ENCODE measurements at regions not wholly inside any gene's neighbourhood (a gene's known extent, or its start where the extent isn't known, plus 50 kb on each side); places are given as distances from the start of the nearest gene placed in this dataset.

- TF ChIP-seq POLR2A (IDR thresholded peaks at IDR 0.05; ENCODE audit: low read depth, low read length) (no peak), POLR2AphosphoS5 (IDR thresholded peaks at IDR 0.05; ENCODE audit: low read depth, low read length) (no peak), TAF1 (IDR thresholded peaks at IDR 0.05; ENCODE audit: borderline replicate concordance, low read depth, low read length) (no peak)
- FAIRE-seq (no peak), DNase-seq (ENCODE audit: insufficient read length) (no peak)
Measured at GRCh38 chr12:92221656-92222315, 76.1 kb upstream of the BTG1 start.

GRCh38 chr12:92218394-92219077 is 72.9 kb upstream of the BTG1 start:
- FAIRE-seq (peak; percentile 63), DNase-seq (ENCODE audit: insufficient read length) (no peak)
- TF ChIP-seq POLR2A (IDR thresholded peaks at IDR 0.05; ENCODE audit: low read depth, low read length), result no peak
- no peak for TF ChIP-seq POLR2AphosphoS5 (IDR thresholded peaks at IDR 0.05; ENCODE audit: low read depth, low read length)
- no peak for TF ChIP-seq TAF1 (IDR thresholded peaks at IDR 0.05; ENCODE audit: borderline replicate concordance, low read depth, low read length)

DNA sequence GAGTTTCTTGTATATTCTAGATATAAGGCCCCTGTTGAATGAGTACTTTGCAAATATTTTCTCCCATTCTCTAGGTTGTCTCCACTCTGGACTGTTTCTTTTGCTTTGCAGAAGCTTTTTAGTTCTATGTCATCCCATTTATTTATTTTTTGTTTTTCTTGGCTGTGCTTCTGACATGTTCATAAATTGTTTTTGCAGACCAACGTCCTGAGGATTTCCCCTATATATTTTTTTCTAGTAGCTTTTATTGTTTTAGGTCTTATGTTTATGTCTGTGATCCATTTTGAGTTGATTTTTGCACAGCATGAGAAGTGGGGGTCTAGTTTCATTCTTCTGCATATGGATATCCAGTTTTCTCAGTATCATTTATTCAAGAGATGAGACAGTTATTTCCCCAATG is 70.4 kb upstream of the BTG1 start:
- FAIRE-seq (no peak), DNase-seq (ENCODE audit: insufficient read length) (no peak)
- no peak for TF ChIP-seq TAF1 (IDR thresholded peaks at IDR 0.05; ENCODE audit: borderline replicate concordance, low read depth, low read length)
- TF ChIP-seq POLR2AphosphoS5 (IDR thresholded peaks at IDR 0.05; ENCODE audit: low read depth, low read length), result no peak
- no peak for TF ChIP-seq POLR2A (IDR thresholded peaks at IDR 0.05; ENCODE audit: low read depth, low read length)

GRCh38 chr12:92215358-92215757 is 69.7 kb upstream of the BTG1 start:
- DNase-seq (ENCODE audit: insufficient read length) (no peak), FAIRE-seq (no peak)
- no peak for TF ChIP-seq POLR2AphosphoS5 (IDR thresholded peaks at IDR 0.05; ENCODE audit: low read depth, low read length)
- no peak for TF ChIP-seq TAF1 (IDR thresholded peaks at IDR 0.05; ENCODE audit: borderline replicate concordance, low read depth, low read length)
- TF ChIP-seq POLR2A (IDR thresholded peaks at IDR 0.05; ENCODE audit: low read depth, low read length), result no peak

- DNase-seq (ENCODE audit: insufficient read length) (no peak), FAIRE-seq (no peak)
- TF ChIP-seq POLR2A (IDR thresholded peaks at IDR 0.05; ENCODE audit: low read depth, low read length) (no peak), POLR2AphosphoS5 (IDR thresholded peaks at IDR 0.05; ENCODE audit: low read depth, low read length) (no peak), TAF1 (IDR thresholded peaks at IDR 0.05; ENCODE audit: borderline replicate concordance, low read depth, low read length) (no peak)
Measured at GRCh38 chr12:92213166-92213565, 67.5 kb upstream of the BTG1 start.

GRCh38 chr12:92210071-92210470 is 64.4 kb upstream of the BTG1 start:
- TF ChIP-seq POLR2AphosphoS5 (IDR thresholded peaks at IDR 0.05; ENCODE audit: low read depth, low read length) (no peak), POLR2A (IDR thresholded peaks at IDR 0.05; ENCODE audit: low read depth, low read length) (no peak), TAF1 (IDR thresholded peaks at IDR 0.05; ENCODE audit: borderline replicate concordance, low read depth, low read length) (no peak)
- FAIRE-seq (no peak), DNase-seq (ENCODE audit: insufficient read length) (no peak)

GRCh38 chr12:92208613-92209121 is 63.0 kb upstream of the BTG1 start:
- DNase-seq (ENCODE audit: insufficient read length) (no peak), FAIRE-seq (peak; percentile 92)
- no peak for TF ChIP-seq TAF1 (IDR thresholded peaks at IDR 0.05; ENCODE audit: borderline replicate concordance, low read depth, low read length)
- no peak for TF ChIP-seq POLR2A (IDR thresholded peaks at IDR 0.05; ENCODE audit: low read depth, low read length)

GRCh38 chr12:92206596-92206995 is 61.0 kb upstream of the BTG1 start:
- FAIRE-seq (no peak), DNase-seq (ENCODE audit: insufficient read length) (no peak)
- TF ChIP-seq POLR2A (IDR thresholded peaks at IDR 0.05; ENCODE audit: low read depth, low read length) (no peak), TAF1 (IDR thresholded peaks at IDR 0.05; ENCODE audit: borderline replicate concordance, low read depth, low read length) (no peak), POLR2AphosphoS5 (IDR thresholded peaks at IDR 0.05; ENCODE audit: low read depth, low read length) (no peak)

GRCh38 chr12:92206011-92206410 is 60.4 kb upstream of the BTG1 start:
- DNase-seq (ENCODE audit: insufficient read length) (no peak), FAIRE-seq (peak; percentile 38)

GRCh38 chr12:92199819-92200576 is 54.4 kb upstream of the BTG1 start:
- FAIRE-seq (peak; percentile 9), DNase-seq (ENCODE audit: insufficient read length) (no peak)
- TF ChIP-seq TAF1 (IDR thresholded peaks at IDR 0.05; ENCODE audit: borderline replicate concordance, low read depth, low read length) (no peak), POLR2A (IDR thresholded peaks at IDR 0.05; ENCODE audit: low read depth, low read length) (no peak), POLR2AphosphoS5 (IDR thresholded peaks at IDR 0.05; ENCODE audit: low read depth, low read length) (no peak)

More at GRCh38 chr12:92206011-92206410, 60.4 kb upstream of the BTG1 start:
- TF ChIP-seq POLR2AphosphoS5 (IDR thresholded peaks at IDR 0.05; ENCODE audit: low read depth, low read length), result no peak
- TF ChIP-seq POLR2A (IDR thresholded peaks at IDR 0.05; ENCODE audit: low read depth, low read length), result no peak
- TF ChIP-seq TAF1 (IDR thresholded peaks at IDR 0.05; ENCODE audit: borderline replicate concordance, low read depth, low read length), result no peak

DNA sequence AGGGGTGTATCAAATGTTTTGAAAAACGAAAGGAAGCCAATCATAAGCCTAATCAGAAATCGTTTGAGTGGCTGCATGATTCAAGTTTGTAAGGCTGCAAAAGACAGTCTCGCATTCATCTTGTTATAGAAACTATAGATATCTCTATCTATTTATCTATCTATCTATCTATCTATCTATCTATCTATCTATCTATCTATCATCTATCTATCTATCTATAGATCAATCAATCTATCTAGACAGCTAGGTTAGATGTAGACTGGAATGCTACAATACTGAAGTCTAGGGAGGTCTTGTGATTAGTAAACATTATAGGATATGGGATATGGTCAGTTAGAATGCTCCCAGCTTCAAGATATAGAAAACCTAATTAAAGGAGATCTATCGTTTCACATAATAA is 52.2 kb upstream of the BTG1 start:
- DNase-seq (ENCODE audit: insufficient read length), result no peak
- no peak for TF ChIP-seq POLR2A (IDR thresholded peaks at IDR 0.05; ENCODE audit: low read depth, low read length)
- TF ChIP-seq TAF1 (IDR thresholded peaks at IDR 0.05; ENCODE audit: borderline replicate concordance, low read depth, low read length), result no peak
- TF ChIP-seq POLR2AphosphoS5 (IDR thresholded peaks at IDR 0.05; ENCODE audit: low read depth, low read length), result no peak
- no peak for FAIRE-seq
